Tibial nerve (tissue), 4 donors: ENCODE measurements at regions not wholly inside any gene's neighbourhood (a gene's known extent, or its start where the extent isn't known, plus 50 kb on each side); places are given as distances from the start of the nearest gene placed in this dataset.

ENCODE experiments used
- DNase-seq, 2 donors: peaks; one replicate each; pipeline ENCODE4 v3.0.0-alpha.2; 2019; ENCODE audit warnings: low spot score in 2 of 2
- H3K27ac ChIP-seq, 4 donors: fragments of 200-600 bp; sonication (generic) in 3 of 4; one replicate each; pipeline ENCODE4 v1.5.1; 2017 to 2019; ENCODE audit warnings: mild to moderate bottlenecking in 1 of 4
- H3K27me3 ChIP-seq, 2 donors: fragments of 200-600 bp; sonication (generic) in 1 of 2; one replicate each; pipeline versions ENCODE4 v1.5.1 to v1.6.0; 2017 to 2019
- H3K36me3 ChIP-seq, 3 donors: fragments of 200-600 bp; sonication (generic); one replicate each; pipeline ENCODE4 v1.5.1; 2018 to 2019
- H3K4me1 ChIP-seq, 4 donors: fragments of 200-600 bp; sonication (generic) in 3 of 4; one replicate each; pipeline ENCODE4 v1.5.1; 2017 to 2019
- H3K4me3 ChIP-seq, 4 donors: fragments of 200-600 bp; sonication (generic) in 3 of 4; one replicate each; pipeline ENCODE4 v1.5.1; 2017 to 2019; ENCODE audit warnings: mild to moderate bottlenecking in 1 of 4, moderate library complexity in 1 of 4
- H3K9me3 ChIP-seq, 4 donors: fragments of 200-600 bp; sonication (generic) in 3 of 4; one replicate each; pipeline ENCODE4 v1.5.1; 2017 to 2019
- CTCF ChIP-seq, 5 experiments: fragments of 200-600 bp in 3 of 5; fragments of 450-650 bp in 2 of 5; sonication (generic) in 3 of 5; IDR thresholded peaks; one replicate each; pipeline ENCODE4 v1.5.1; 2016 to 2019; ENCODE audit warnings: antibody characterized with exemption in 5 of 5, mild to moderate bottlenecking in 3 of 5, moderate library complexity in 2 of 5
- EP300 ChIP-seq, 2 donors: sonication (generic); formaldehyde crosslinking; IDR thresholded peaks; one replicate each; pipeline ENCODE4 v1.6.1; 2017; ENCODE audit warnings: antibody characterized with exemption in 2 of 2, mild to moderate bottlenecking in 1 of 2
- POLR2A ChIP-seq, 2 donors: fragments of 450-650 bp; IDR thresholded peaks; one replicate each; pipeline ENCODE4 v1.6.1; 2017; ENCODE audit warnings: antibody characterized with exemption in 2 of 2, mild to moderate bottlenecking in 2 of 2, moderate library complexity in 2 of 2
- WGBS, 2 donors: methylation state at CpG; one replicate each; pipeline ENCODE4 v1.1.5; 2018; 5-methylcytosine and 5-hydroxymethylcytosine counted together

- H3K36me3 ChIP-seq, result no peaks in the 10 kb centered on the region
- no peak overlapping the region for H3K4me3 ChIP-seq
- no peaks in the 10 kb centered on the region for H3K9me3 ChIP-seq
- TF ChIP-seq CTCF (IDR thresholded peaks at IDR 0.05), result no peak
- no peak for TF ChIP-seq EP300 (IDR thresholded peaks at IDR 0.05)
- TF ChIP-seq POLR2A (IDR thresholded peaks at IDR 0.05), result no peak
- H3K4me1 ChIP-seq, result peaks cover 0 to 11% (median 0%) of the 10 kb centered on the region in 4 donors
- H3K27me3 ChIP-seq, result no peaks in the 10 kb centered on the region
- no peak overlapping the region for H3K27ac ChIP-seq
- no peak for DNase-seq
Observed at GRCh38 chr20:11333634-11334033, 584.1 kb upstream of the BTBD3 start.

- DNase-seq, result no peak
- no peak overlapping the region for H3K27ac ChIP-seq
- H3K27me3 ChIP-seq, result no peaks in the 10 kb centered on the region
- peaks cover 0 to 11% (median 0%) of the 10 kb centered on the region in 4 donors for H3K4me1 ChIP-seq
- WGBS, 2 donors, result 32 to 51% methylated on average over 4 of the region's 4 CpGs
- no peak for TF ChIP-seq EP300 (IDR thresholded peaks at IDR 0.05)
- H3K36me3 ChIP-seq, result no peaks in the 10 kb centered on the region
- H3K4me3 ChIP-seq, result no peak overlapping the region
- H3K9me3 ChIP-seq, result no peaks in the 10 kb centered on the region
Observed at GRCh38 chr20:11337361-11338130, 580.1 kb upstream of the BTBD3 start.

- H3K4me1 ChIP-seq, result peaks cover 0 to 11% (median 0%) of the 10 kb centered on the region in 4 donors
- H3K27me3 ChIP-seq, result no peaks in the 10 kb centered on the region
- no peak for DNase-seq
- TF ChIP-seq POLR2A (IDR thresholded peaks at IDR 0.05) (no peak), EP300 (IDR thresholded peaks at IDR 0.05) (no peak), CTCF (IDR thresholded peaks at IDR 0.05) (no peak)
- H3K9me3 ChIP-seq, result no peaks in the 10 kb centered on the region
- H3K27ac ChIP-seq, result no peak overlapping the region
- H3K4me3 ChIP-seq, result no peak overlapping the region
- WGBS, 2 donors, result 92 to 97% methylated on average over 2 of the region's 2 CpGs
- no peaks in the 10 kb centered on the region for H3K36me3 ChIP-seq
Observed at GRCh38 chr20:11338496-11339306, 579.0 kb upstream of the BTBD3 start.

- no peaks in the 10 kb centered on the region for H3K36me3 ChIP-seq
- DNase-seq, result no peak
- no peaks in the 10 kb centered on the region for H3K27me3 ChIP-seq
- peaks cover 0 to under 1% (median 0%) of the 10 kb centered on the region in 4 donors for H3K4me1 ChIP-seq
- no peaks in the 10 kb centered on the region for H3K9me3 ChIP-seq
- no peak for TF ChIP-seq EP300 (IDR thresholded peaks at IDR 0.05)
- no peak for TF ChIP-seq CTCF (IDR thresholded peaks at IDR 0.05)
- TF ChIP-seq POLR2A (IDR thresholded peaks at IDR 0.05), result no peak
- H3K4me3 ChIP-seq, result no peak overlapping the region
- H3K27ac ChIP-seq, result no peak overlapping the region
Observed at GRCh38 chr20:11344939-11345338, 572.8 kb upstream of the BTBD3 start.

GRCh38 chr20:11347738-11348137 lies 570.0 kb upstream of the BTBD3 start:
- H3K36me3 ChIP-seq, result no peaks in the 10 kb centered on the region
- H3K9me3 ChIP-seq, result no peaks in the 10 kb centered on the region
- H3K4me1 ChIP-seq, result peaks cover 0 to 12% (median 0%) of the 10 kb centered on the region in 4 donors
- TF ChIP-seq EP300 (IDR thresholded peaks at IDR 0.05), result no peak
- TF ChIP-seq CTCF (IDR thresholded peaks at IDR 0.05), result no peak
- TF ChIP-seq POLR2A (IDR thresholded peaks at IDR 0.05), result no peak
- no peak overlapping the region for H3K27ac ChIP-seq
- WGBS, 2 donors, result 85 to 95% methylated on average over 4 of the region's 4 CpGs
- no peaks in the 10 kb centered on the region for H3K27me3 ChIP-seq
- DNase-seq, result no peak
- no peak overlapping the region for H3K4me3 ChIP-seq
